Amygdala (tissue), 56 donors: ENCODE measurements at regions not wholly inside any gene's neighbourhood (a gene's known extent, or its start where the extent isn't known, plus 50 kb on each side); places are given as distances from the start of the nearest gene placed in this dataset.

Experiments used
- DNase-seq, 56 donors: peaks; one replicate each; lab custom pipeline; 2025; lab: John Stamatoyannopoulos, UW

DNA sequence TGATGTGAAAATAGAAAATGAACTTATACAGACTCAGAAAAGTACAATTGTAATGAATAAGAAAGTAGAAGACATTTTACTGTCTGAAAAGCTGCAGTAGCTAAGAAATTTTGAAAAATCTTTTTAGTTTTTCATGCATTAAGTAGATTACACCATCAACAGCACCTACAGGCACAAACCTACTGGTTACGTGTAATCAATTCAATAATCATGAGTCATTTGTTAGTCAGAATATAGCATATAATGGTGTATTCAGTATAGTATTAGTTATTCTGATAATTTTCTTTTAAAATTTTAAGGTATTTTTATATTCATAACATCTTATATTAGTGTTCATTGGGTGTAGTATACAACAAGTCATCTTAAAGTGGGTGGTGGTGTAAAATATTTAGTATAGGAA, 550.5 kb upstream of the GBE1 start:
- no peak for DNase-seq

GRCh38 chr3:82308755-82309154, 547.3 kb upstream of the GBE1 start:
- no peak for DNase-seq

GRCh38 chr3:82306189-82306588, 544.7 kb upstream of the GBE1 start:
- DNase-seq = no peak

- no peak for DNase-seq
Observed at GRCh38 chr3:82294609-82295008, 533.2 kb upstream of the GBE1 start.

- DNase-seq = no peak
Observed at GRCh38 chr3:82293867-82294266, 532.4 kb upstream of the GBE1 start.

DNA sequence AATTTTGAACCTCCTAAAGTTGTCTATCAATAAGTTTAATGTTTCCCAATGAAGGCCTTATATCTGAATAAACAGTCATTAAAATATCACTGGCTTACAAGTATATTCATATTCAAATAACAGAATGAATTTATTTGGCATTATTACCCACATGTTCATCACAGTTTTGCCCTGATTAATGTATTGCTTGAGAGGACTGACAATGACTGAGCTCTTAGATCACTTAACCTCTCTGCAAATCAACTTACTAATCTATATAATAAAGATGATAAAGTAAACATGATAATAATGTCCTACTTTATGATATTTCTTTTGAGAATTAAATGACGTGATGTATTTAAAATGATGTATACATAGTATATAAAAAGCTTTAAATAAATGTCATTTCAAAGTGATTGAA, 532.0 kb upstream of the GBE1 start:
- no peak for DNase-seq

GRCh38 chr3:82287562-82287961, 526.1 kb upstream of the GBE1 start:
- no peak for DNase-seq

- DNase-seq = no peak
Observed at GRCh38 chr3:82281205-82281604, 519.8 kb upstream of the GBE1 start.

DNA sequence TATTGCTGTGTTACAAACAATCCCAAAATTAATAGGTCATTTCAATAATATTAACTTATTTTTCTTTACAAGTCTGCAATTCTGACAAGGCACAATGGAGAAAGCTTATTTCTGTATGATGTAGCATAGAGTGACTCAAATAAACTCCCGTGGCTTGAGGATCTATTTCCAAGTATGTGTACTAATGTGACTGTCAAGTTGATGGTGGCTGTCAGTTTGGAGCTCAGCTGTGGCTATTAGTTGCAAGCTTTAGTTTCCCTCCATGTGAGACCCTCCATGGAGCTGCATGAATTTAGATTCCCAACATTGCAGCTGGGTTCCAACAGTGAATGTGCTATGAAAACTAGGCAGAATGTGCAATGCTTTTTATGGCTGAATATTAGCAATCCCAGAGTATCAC, 515.5 kb upstream of the GBE1 start:
- DNase-seq = no peak

DNA sequence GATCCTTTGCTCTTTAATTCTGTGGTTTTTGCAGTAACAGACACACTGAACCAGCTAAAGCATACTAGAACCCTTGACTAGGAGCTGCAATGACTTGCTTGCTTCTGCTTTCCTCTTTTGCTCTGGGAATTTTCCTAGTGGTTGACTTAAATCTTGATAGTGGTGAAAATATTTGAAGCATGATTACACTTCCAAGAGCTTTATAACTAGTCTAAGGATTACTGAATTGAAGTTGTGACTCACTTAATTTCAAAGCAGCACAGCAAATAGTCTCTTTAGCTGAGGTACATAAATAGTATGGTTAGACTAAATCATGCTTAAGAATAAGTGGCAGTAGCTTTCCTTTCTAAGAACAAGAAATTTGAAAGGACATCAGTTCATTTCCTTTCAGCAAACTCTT, 513.5 kb upstream of the GBE1 start:
- DNase-seq = no peak

GRCh38 chr3:82265747-82266146, 504.3 kb upstream of the GBE1 start:
- no peak for DNase-seq

DNA sequence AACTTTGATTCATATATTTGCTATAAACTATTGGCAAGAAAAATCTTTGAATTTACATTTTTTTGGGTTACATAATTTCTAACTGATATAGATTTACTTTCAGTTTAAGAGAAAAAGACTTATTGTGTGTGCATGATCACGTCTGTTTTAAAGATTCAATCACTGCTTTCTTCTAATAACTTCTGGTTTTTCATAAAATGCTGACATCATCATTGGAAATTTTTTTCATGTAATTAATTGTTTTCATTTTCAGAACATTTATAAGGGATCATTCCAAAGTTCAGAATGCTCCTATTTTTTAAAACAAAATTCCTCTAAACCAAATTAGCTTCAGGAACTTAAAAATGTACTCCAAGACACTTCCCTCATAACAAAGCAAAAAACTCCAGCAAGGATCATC, 500.7 kb upstream of the GBE1 start:
- no peak for DNase-seq

DNA sequence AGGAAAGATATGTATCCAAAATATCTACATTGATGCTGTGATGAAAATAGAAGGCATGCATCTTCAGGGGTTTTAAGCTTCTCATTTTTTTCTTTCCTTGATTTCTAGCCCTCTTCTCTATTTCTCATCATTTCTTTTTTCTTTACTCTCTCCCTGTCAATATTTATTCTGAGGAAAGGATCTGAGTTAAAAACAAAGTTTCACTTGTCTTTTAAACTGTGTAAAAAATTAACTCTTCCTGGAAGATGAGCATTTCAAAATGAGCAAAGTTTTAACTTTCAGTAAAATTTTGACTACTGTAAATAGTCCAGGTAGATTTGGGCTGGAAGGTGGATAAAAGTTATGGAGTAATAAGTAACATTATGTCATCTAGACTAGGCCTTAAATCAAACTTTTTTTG, 500.2 kb upstream of the GBE1 start:
- no peak for DNase-seq

DNA sequence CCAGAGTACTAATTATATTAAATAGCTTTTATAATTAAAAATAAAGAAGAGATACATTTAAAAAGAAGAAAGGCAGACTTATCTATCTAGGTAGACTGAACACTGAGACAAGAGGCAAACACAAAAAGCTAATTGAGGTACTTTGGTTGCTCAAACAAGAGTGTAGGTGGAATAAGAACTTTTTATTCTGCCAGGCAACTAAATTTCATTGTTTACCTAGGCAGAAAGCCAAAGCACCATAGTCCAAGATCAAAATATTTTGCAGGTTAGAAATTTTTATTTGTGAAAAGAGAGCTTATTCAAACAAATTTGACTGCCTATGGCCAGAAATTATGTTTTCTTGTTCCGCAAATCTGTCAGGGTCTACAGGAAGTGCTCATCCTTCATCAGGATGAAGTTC, 499.6 kb upstream of the GBE1 start:
- DNase-seq = no peak

DNA sequence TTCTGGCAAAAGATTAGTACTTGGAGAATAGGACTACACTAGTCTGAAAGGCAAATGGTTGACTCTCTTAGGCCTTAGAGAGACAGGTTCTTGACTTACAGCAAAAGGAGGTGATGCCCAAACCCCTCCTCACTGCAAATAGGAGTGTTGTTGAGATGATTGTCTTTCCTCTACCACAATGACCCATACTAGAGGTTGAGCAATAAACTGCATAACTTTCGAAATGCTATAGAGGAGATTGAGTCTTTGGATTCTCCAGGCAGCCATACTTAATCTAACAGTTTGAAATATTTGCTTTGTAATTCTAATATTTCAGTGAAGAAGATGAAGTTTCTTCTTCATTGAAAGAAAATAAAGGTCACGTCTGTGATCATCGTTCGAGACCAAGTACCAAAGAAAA, 498.5 kb upstream of the GBE1 start:
- no peak for DNase-seq

DNA sequence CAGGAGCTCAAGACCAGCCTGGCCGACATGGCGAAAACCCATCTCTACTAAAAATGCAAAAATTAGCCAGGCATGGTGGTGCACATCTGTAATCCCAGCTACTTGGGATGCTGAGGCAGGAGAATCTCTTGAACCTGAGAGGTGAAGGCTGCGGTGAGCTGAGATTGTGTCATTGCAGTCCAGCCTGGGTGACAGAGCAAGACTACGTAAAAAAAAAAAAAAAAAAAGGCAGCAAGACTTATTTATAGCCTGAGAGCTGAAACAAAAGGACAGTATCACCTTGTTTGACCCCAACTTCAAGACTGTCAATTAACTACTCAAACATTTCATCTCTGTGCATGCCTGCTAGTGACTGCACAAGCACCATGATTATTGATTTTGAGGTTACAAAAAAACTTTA, 478.9 kb upstream of the GBE1 start:
- DNase-seq = no peak

GRCh38 chr3:82236257-82236656, 474.8 kb upstream of the GBE1 start:
- no peak for DNase-seq

GRCh38 chr3:82229397-82229796, 468.0 kb upstream of the GBE1 start:
- no peak for DNase-seq

GRCh38 chr3:82224661-82225060, 463.2 kb upstream of the GBE1 start:
- DNase-seq = no peak

DNA sequence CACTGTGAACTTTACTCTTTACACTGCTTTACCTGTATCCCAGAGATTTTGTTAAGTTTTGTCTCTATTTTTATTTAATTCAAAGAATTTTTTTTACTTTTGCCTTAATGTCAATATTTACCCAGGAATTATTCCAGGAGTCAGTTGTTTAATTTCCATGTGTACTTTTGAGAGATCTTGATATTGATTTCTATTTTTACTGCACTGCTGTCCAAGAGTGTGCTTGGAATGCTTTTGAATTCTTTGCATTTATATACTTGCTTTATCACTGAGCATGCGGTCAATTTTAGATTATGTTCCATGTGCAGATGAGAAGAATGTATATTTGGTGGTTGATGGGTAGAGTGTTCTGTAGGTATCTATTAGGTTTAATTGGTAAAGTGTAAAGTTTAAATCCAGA, 461.0 kb upstream of the GBE1 start:
- DNase-seq = no peak

GRCh38 chr3:82217571-82217970, 456.1 kb upstream of the GBE1 start:
- no peak for DNase-seq

DNA sequence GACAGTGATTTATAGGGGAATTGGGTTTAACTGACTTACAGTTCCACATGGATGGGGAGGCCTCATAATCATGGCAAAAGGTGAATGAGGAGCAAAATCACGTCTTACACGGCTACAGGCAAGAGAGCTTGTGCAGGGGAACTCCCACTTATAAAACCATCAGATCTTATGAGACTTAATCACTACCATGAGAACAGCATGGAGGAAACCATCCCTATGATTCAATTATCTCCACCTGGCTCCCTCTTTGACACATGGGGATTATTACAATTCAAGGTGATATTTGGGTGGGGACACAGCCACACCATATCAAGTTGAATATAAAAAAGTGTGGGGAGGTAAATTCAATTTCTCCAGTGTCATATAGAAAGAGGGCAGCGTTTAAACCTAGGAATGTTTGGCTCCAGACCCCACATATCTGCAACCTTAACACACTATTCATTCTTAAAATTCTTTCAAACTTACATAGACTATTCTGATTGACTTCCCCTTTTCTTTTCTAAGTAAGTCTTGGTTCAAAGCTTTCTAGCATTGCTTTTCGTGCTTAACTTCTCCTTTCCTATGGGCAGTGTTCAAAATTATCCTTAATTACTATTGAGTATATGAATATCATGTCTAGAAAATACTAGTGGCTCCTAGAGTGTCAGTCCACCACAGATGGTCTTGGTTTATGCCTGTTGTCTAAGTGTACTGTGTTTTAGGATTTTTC, 446.7 kb upstream of the GBE1 start:
- no peak for DNase-seq

DNA sequence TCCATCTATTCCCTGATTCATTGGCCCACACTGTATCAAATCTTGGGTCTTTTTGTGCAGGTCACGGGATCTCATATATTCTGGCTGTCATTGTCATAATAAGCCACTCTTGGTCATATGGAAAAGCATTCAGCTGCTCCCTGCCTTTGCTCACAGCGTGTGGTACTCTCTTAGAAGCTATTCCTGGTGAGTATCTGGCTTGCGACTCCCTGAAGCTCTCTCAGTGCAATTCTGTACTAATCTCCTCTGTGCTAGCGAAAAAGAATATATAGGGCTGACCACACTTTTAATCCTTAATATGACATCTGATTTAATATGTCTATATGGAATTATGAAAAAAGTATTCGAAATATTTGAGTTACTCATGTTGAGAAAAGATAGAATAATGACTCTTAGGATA, 440.8 kb upstream of the GBE1 start:
- no peak for DNase-seq
